GM12878 (cell line): ENCODE measurements at regions not wholly inside any gene's neighbourhood (a gene's known extent, or its start where the extent isn't known, plus 50 kb on each side); places are given as distances from the start of the nearest gene placed in this dataset.

Source experiments
- ATAC-seq: fragments of 200-7000 bp; cut with Tn5 transposase; 3 replicates; pipeline ENCODE4 v1.9.1; 2020; ENCODE audit warnings: mild to moderate bottlenecking, moderate library complexity
- BruUV-seq: library from RNA; stranded (reverse); fragments of 400-500 nt; replicated peaks from 2 replicates; lab custom pipeline; 2021; lab: Mats Ljungman, UMichigan
- CTCF ChIA-PET: fragments of 300-600 bp; sonication (Branson Sonifier 250); formaldehyde crosslinking; extraction: SDS; loops from one replicate; lab custom pipeline; 2021; ENCODE audit warnings: inconsistent platforms; lab: Yijun Ruan, JAX
- POLR2A ChIA-PET: fragments of 350-600 bp; formaldehyde crosslinking; extraction: SDS; loops from one replicate; lab custom pipeline; 2021; ENCODE audit warnings: inconsistent platforms; lab: Charles Lee
- RAD21 ChIA-PET: fragments of 300-600 bp; sonication (Branson Sonifier 250); formaldehyde crosslinking; loops from one replicate; lab custom pipeline; 2023; ENCODE audit warnings: antibody characterized with exemption; ENCODE audit not compliant: unreplicated experiment; lab: Charles Lee
- SMC1A ChIA-PET: fragments of 300-600 bp; sonication (Branson Sonifier 250); formaldehyde crosslinking; loops from one replicate; lab custom pipeline; 2023; ENCODE audit not compliant: unreplicated experiment, uncharacterized antibody; lab: Charles Lee
- DNase-seq: peaks from one replicate; pipeline ENCODE4 v3.0.0-alpha.2; 2011; ENCODE audit warnings: low read depth, low spot score
- FAIRE-seq: peaks from 3 replicates; lab custom pipeline; 2011; peaks lifted over from hg19 to GRCh38; lab: Jason Lieb, UNC
- H2AFZ ChIP-seq: 2 replicates; pipeline ENCODE4 v1.6.0; 2011; ENCODE audit warnings: low read depth, low read length, control low read depth; ENCODE audit not compliant: control insufficient read depth
- H3K27ac ChIP-seq: 2 replicates; pipeline ENCODE4 v1.5.1; 2011; ENCODE audit warnings: control low read depth; ENCODE audit not compliant: control insufficient read depth, insufficient read depth
- H3K27me3 ChIP-seq, 2 experiments: replicated peaks in 1 of 2; 2 replicates each; pipeline versions ENCODE4 v1.6.0 to v1.6.1; 2011; ENCODE audit warnings: low read length in 1 of 2; ENCODE audit not compliant: control insufficient read depth in 2 of 2, insufficient read depth in 2 of 2
- H3K36me3 ChIP-seq, 2 experiments: 2 replicates each; pipeline ENCODE4 v1.5.1; 2011; ENCODE audit warnings: low read length in 1 of 2; ENCODE audit not compliant: control insufficient read depth in 2 of 2, insufficient read depth in 2 of 2
- H3K4me1 ChIP-seq: 2 replicates; pipeline ENCODE4 v1.6.1; 2011; ENCODE audit warnings: mild to moderate bottlenecking, low read length, moderate library complexity, mixed read lengths; ENCODE audit not compliant: control insufficient read depth, insufficient read depth
- H3K4me2 ChIP-seq: 2 replicates; pipeline ENCODE4 v1.6.0; 2011; ENCODE audit warnings: control low read depth; ENCODE audit not compliant: control insufficient read depth, insufficient read depth
- H3K4me3 ChIP-seq: fragments of 200-600 bp; sonication (generic); 2 replicates; pipeline ENCODE4 v1.5.1; 2016
- H3K79me2 ChIP-seq: 2 replicates; pipeline ENCODE4 v1.6.0; 2011; ENCODE audit warnings: low read length; ENCODE audit not compliant: control insufficient read depth, insufficient read depth
- H3K9ac ChIP-seq: 2 replicates; pipeline ENCODE4 v1.8.0; 2011; ENCODE audit warnings: low read length, control low read depth, mixed read lengths; ENCODE audit not compliant: control insufficient read depth, insufficient read depth
- H3K9me3 ChIP-seq: replicated peaks from 3 replicates; pipeline ENCODE4 v1.5.1; 2011; ENCODE audit warnings: mild to moderate bottlenecking, low read length; ENCODE audit not compliant: control insufficient read depth, insufficient read depth
- H4K20me1 ChIP-seq: 2 replicates; pipeline ENCODE4 v1.6.0; 2011; ENCODE audit not compliant: control insufficient read depth, insufficient read depth
- ATF7 ChIP-seq: fragments of 450-650 bp; IDR thresholded peaks from 2 replicates; pipeline ENCODE4 v1.6.1; 2016; ENCODE audit warnings: low read depth, mild to moderate bottlenecking
- BACH1 ChIP-seq: fragments of 450-650 bp; IDR thresholded peaks from 2 replicates; pipeline ENCODE4 v1.6.1; 2017; ENCODE audit warnings: mild to moderate bottlenecking, borderline replicate concordance
- CBFB ChIP-seq: IDR thresholded peaks from 2 replicates; pipeline ENCODE4 v1.6.1; 2016; ENCODE audit warnings: antibody characterized with exemption, low read depth
- CHD2 ChIP-seq: IDR thresholded peaks from 2 replicates; pipeline ENCODE4 v1.6.1; 2011; ENCODE audit warnings: low read depth, low read length, improper control_type of control experiment, borderline replicate concordance
- CREM ChIP-seq: IDR thresholded peaks from 2 replicates; pipeline ENCODE4 v1.6.1; 2014; ENCODE audit warnings: antibody characterized with exemption, low read depth
- ESRRA ChIP-seq: IDR thresholded peaks from 2 replicates; pipeline ENCODE4 v1.6.1; 2012; ENCODE audit warnings: mild to moderate bottlenecking, low read length, improper control_type of control experiment
- HDGF ChIP-seq: fragments of 450-650 bp; IDR thresholded peaks from 2 replicates; pipeline ENCODE4 v1.6.1; 2016; ENCODE audit warnings: antibody characterized with exemption
- IRF4 ChIP-seq: IDR thresholded peaks from 2 replicates; pipeline ENCODE4 v1.6.1; 2011; ENCODE audit warnings: low read depth, low read length
- MTA2 ChIP-seq: fragments of 450-650 bp; IDR thresholded peaks from 2 replicates; pipeline ENCODE4 v1.6.1; 2016; ENCODE audit warnings: low read depth, mild to moderate bottlenecking, moderate library complexity
- REST ChIP-seq: IDR thresholded peaks from 2 replicates; pipeline ENCODE4 v1.6.1; 2012; ENCODE audit warnings: mild to moderate bottlenecking, low read depth, low read length
- RFX5 ChIP-seq: IDR thresholded peaks from 2 replicates; pipeline ENCODE4 v1.6.1; 2011; ENCODE audit warnings: low read depth, low read length, improper control_type of control experiment
- SIX5 ChIP-seq: IDR thresholded peaks from 2 replicates; pipeline ENCODE4 v1.6.1; 2011; ENCODE audit warnings: mild to moderate bottlenecking, low read depth, low read length, moderate library complexity; ENCODE audit not compliant: severe bottlenecking
- SMC3 ChIP-seq: IDR thresholded peaks from 2 replicates; pipeline ENCODE4 v1.6.1; 2011; ENCODE audit warnings: low read length, improper control_type of control experiment, borderline replicate concordance
- STAT1 ChIP-seq: fragments of 450-650 bp; conservative IDR thresholded peaks from 2 replicates; pipeline ENCODE4 v1.6.1; 2014; ENCODE audit warnings: antibody characterized with exemption, mild to moderate bottlenecking
- SUPT20H ChIP-seq: IDR thresholded peaks from 2 replicates; pipeline ENCODE4 v1.6.1; 2011; ENCODE audit warnings: low read depth, mild to moderate bottlenecking, low read length, moderate library complexity, borderline replicate concordance; ENCODE audit not compliant: control insufficient read depth
- YY1 ChIP-seq: IDR thresholded peaks from 2 replicates; pipeline ENCODE4 v1.6.1; 2011; ENCODE audit warnings: low read depth, mild to moderate bottlenecking, low read length
- ZNF592 ChIP-seq: fragments of 450-650 bp; IDR thresholded peaks from 2 replicates; pipeline ENCODE4 v1.6.1; 2017; ENCODE audit warnings: mild to moderate bottlenecking, moderate library complexity
- WGBS: methylation state at CpG from one replicate; pipeline ENCODE4 v1.1.6; 2016; ENCODE audit warnings: low lambda C conversion rate; ENCODE audit not compliant: insufficient replicate concordance, insufficient coverage; ENCODE audit errors: missing lambda C conversion rate; 5-methylcytosine and 5-hydroxymethylcytosine counted together
- in situ Hi-C: fragments of 300-500 bp; cut with MboI; formaldehyde crosslinking; loops from 9 replicates; pipeline ENCODE4 v1.14.3; 2018; ENCODE audit warnings: mixed read lengths
- intact Hi-C: fragments of 100-400 bp; cut with micrococcal nuclease; formaldehyde crosslinking; loops from one replicate; pipeline ENCODE4 v1.14.2; 2022; ENCODE audit not compliant: unreplicated experiment

- H3K4me1 ChIP-seq = no peaks in the 10 kb centered on the region
- WGBS = 53% methylated on average over 1 of the region's 1 CpG
- no peak overlapping the region for H3K27ac ChIP-seq
- H3K27me3 ChIP-seq = no peaks in the 10 kb centered on the region
- H3K36me3 ChIP-seq = no peaks in the 10 kb centered on the region
- ChIA-PET CTCF (no interaction called here), POLR2A (no interaction called here), RAD21 (no interaction called here)
- ATAC-seq = no peak
- H3K79me2 ChIP-seq = no peaks in the 10 kb centered on the region
- BruUV-seq = no TSS peak
- intact Hi-C loops = no loop called here
- no peak overlapping the region for H2AFZ ChIP-seq
- TF ChIP-seq MTA2 = no peak
- TF ChIP-seq ESRRA = no peak
- TF ChIP-seq IRF4 = no peak
- no peak for TF ChIP-seq HDGF
- TF ChIP-seq STAT1 = no peak
- no peak for TF ChIP-seq ZNF592
- no peak for TF ChIP-seq CREM
- TF ChIP-seq RFX5 = no peak
- no peak for TF ChIP-seq CHD2
- TF ChIP-seq BACH1 = no peak
- no peak for TF ChIP-seq ATF7
- TF ChIP-seq SIX5 = no peak
- no peak for TF ChIP-seq SUPT20H
- no peak for TF ChIP-seq YY1
- TF ChIP-seq CBFB = no peak
- TF ChIP-seq SMC3 = no peak
- no peak for TF ChIP-seq REST
- TF ChIP-seq, all 136 proteins: peak for 0
- DNase-seq (no peak), FAIRE-seq (no peak)
- in situ Hi-C loops = no loop called here
- SMC1A ChIA-PET = interaction anchor here (0.6 kb wide), 1 partner anchor 16 kb away, joined by 3 read pairs; no protein-coding TSS in a partner anchor
- no peak overlapping the region for H3K4me2 ChIP-seq
- H4K20me1 ChIP-seq = no peaks in the 10 kb centered on the region
- H3K9ac ChIP-seq = no peak overlapping the region
- H3K4me3 ChIP-seq = no peak overlapping the region
- no peaks in the 10 kb centered on the region for H3K9me3 ChIP-seq
Measured at GRCh38 chr4:20505927-20506326, 194.3 kb upstream of the PACRGL start.
